Suprapubic skin (tissue), 4 donors: ENCODE measurements at regions not wholly inside any gene's neighbourhood (a gene's known extent, or its start where the extent isn't known, plus 50 kb on each side); places are given as distances from the start of the nearest gene placed in this dataset.

Experiments used
- CTCF ChIP-seq, 2 donors: fragments of 200-600 bp in 1 of 2; fragments of 450-650 bp in 1 of 2; sonication (generic) in 1 of 2; IDR thresholded peaks; one replicate each; pipeline ENCODE4 v1.5.1; 2016 to 2019; ENCODE audit warnings: antibody characterized with exemption in 2 of 2, mild to moderate bottlenecking in 1 of 2, moderate library complexity in 1 of 2
- EP300 ChIP-seq: sonication (generic); formaldehyde crosslinking; IDR thresholded peaks from one replicate; pipeline ENCODE4 v1.6.1; 2017; ENCODE audit warnings: antibody characterized with exemption
- POLR2A ChIP-seq, 2 donors: fragments of 450-650 bp; IDR thresholded peaks; one replicate each; pipeline ENCODE4 v1.6.1; 2017; ENCODE audit warnings: antibody characterized with exemption in 2 of 2, mild to moderate bottlenecking in 2 of 2, moderate library complexity in 2 of 2
- POLR2AphosphoS5 ChIP-seq, 3 donors: sonication (generic); formaldehyde crosslinking; IDR thresholded peaks; one replicate each; pipeline ENCODE4 v1.6.1; 2017; ENCODE audit warnings: antibody characterized with exemption in 3 of 3

GRCh38 chr2:42960002-42960841, 167.8 kb upstream of the HAAO start:
- TF ChIP-seq CTCF (IDR thresholded peaks at IDR 0.05) (no peak), POLR2A (IDR thresholded peaks at IDR 0.05) (no peak), EP300 (no peak), POLR2AphosphoS5 (IDR thresholded peaks at IDR 0.05) (no peak)
